AG09319 (cell line): ENCODE measurements at regions not wholly inside any gene's neighbourhood (a gene's known extent, or its start where the extent isn't known, plus 50 kb on each side); places are given as distances from the start of the nearest gene placed in this dataset.

Source experiments
- DNase-seq: peaks from one replicate; pipeline ENCODE4 v3.0.0-alpha.2; 2010; ENCODE audit warnings: low read depth; ENCODE audit errors: extremely low read depth
- CTCF ChIP-seq: IDR thresholded peaks from 2 replicates; pipeline ENCODE4 v1.5.1; 2011; ENCODE audit warnings: low read depth, mild to moderate bottlenecking, inconsistent platforms, low read length, moderate library complexity

DNA sequence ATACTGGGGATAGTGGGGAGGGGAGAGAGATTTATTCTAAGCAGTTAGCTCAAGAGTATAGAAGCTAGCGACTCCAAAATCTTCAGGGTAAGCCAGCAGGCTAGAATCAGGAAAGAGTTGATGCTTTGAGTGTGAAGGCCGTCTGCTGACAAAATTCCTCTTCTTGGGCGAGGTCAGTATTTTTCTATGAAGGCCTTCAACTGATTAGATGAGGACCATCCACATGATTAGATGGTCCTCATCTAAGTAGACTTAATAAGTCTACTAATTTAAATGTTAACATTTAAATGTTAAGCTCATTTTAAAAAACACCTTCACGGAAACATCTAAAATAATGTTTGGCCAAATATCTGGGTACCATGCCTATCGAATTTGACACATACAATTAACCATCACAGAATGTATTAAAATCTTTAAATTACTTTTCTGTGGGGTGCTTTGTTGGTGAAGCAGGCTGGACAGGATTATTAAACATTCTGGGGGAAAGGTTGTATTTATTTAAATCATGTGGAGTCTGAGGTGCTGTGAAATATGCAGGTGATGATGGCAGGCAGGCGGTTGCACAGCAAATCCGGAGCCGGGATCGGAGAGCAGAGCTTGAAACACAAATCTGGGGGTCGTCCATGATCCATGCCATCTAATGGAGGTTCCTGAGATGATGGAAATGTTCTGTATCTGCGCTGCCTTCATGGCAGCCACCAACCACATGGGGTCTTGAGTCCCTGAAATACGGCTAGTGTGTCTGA lies 49.8 kb upstream of the ADORA2B start:
- TF ChIP-seq CTCF: no peak
- no peak for DNase-seq
